ENCODE measurements at regions not wholly inside any gene's neighbourhood (a gene's known extent, or its start where the extent isn't known, plus 50 kb on each side); places are given as distances from the start of the nearest gene placed in this dataset.

GRCh38 chr4:115720611-115721010, 607.2 kb upstream of the NDST4 start:
- TF ChIP-seq CTCF (IDR thresholded peaks at IDR 0.05) (no peak), ZFX (IDR thresholded peaks at IDR 0.05; ENCODE audit: borderline replicate concordance) (no peak)

All from 22Rv1 (cell line).